ENCODE measurements at regions not wholly inside any gene's neighbourhood (a gene's known extent, or its start where the extent isn't known, plus 50 kb on each side); places are given as distances from the start of the nearest gene placed in this dataset.

- WGBS, 5 donors, result 70 to 82% (median 79%) methylated on average over 15 of the region's 15 CpGs
- H3K27ac ChIP-seq, result no peak overlapping the region
- intact Hi-C loops (cut with DNase I; ENCODE audit: low total_unique reads), result no loop called here
- peaks cover 0 to 6% (median 0%) of the 10 kb centered on the region in 7 donors for H3K27me3 ChIP-seq (replicated peaks in 1 of 7)
- H3K9me3 ChIP-seq, result no peaks in the 10 kb centered on the region
- DNase-seq, result no peak
- H3K36me3 ChIP-seq, result no peaks in the 10 kb centered on the region
- H3K4me1 ChIP-seq, result no peaks in the 10 kb centered on the region
- H3K4me3 ChIP-seq, result no peak overlapping the region
- TF ChIP-seq POLR2AphosphoS5 (IDR thresholded peaks at IDR 0.05) (no peak), CTCF (IDR thresholded peaks at IDR 0.05 in 8 of 11, conservative IDR thresholded peaks at IDR 0.05 in 3 of 11) (no peak), POLR2A (IDR thresholded peaks at IDR 0.05) (no peak)
These were observed 265.1 kb upstream of the CDYL start for GRCh38 chr6:4510906-4511640.

GRCh38 chr6:4510317-4510716 lies 265.9 kb upstream of the CDYL start:
- Histone ChIP-seq H3K9me3 (no peaks in the 10 kb centered on the region), H3K4me3 (no peak overlapping the region), H3K27me3 (replicated peaks in 1 of 7) (peaks cover 0 to 6% (median 0%) of the 10 kb centered on the region in 7 donors), H3K36me3 (no peaks in the 10 kb centered on the region), H3K4me1 (no peaks in the 10 kb centered on the region), H3K27ac (no peak overlapping the region)
- intact Hi-C loops (cut with DNase I; ENCODE audit: low total_unique reads), result no loop called here
- 85 to 95% (median 91%) methylated on average over 6 of the region's 6 CpGs for WGBS, 5 donors
- TF ChIP-seq POLR2A (IDR thresholded peaks at IDR 0.05) (no peak), POLR2AphosphoS5 (IDR thresholded peaks at IDR 0.05) (no peak), CTCF (IDR thresholded peaks at IDR 0.05 in 8 of 11, conservative IDR thresholded peaks at IDR 0.05 in 3 of 11) (no peak)
- DNase-seq, result no peak

GRCh38 chr6:4509506-4509905 lies 266.7 kb upstream of the CDYL start:
- Histone ChIP-seq H3K4me3 (no peak overlapping the region), H3K4me1 (no peaks in the 10 kb centered on the region), H3K27me3 (replicated peaks in 1 of 7) (peaks cover 0 to 6% (median 0%) of the 10 kb centered on the region in 7 donors), H3K9me3 (no peaks in the 10 kb centered on the region), H3K36me3 (no peaks in the 10 kb centered on the region), H3K27ac (no peak overlapping the region)
- TF ChIP-seq POLR2AphosphoS5 (IDR thresholded peaks at IDR 0.05), result no peak
- TF ChIP-seq CTCF (IDR thresholded peaks at IDR 0.05 in 8 of 11, conservative IDR thresholded peaks at IDR 0.05 in 3 of 11), result no peak
- no peak for TF ChIP-seq POLR2A (IDR thresholded peaks at IDR 0.05)
- intact Hi-C loops (cut with DNase I; ENCODE audit: low total_unique reads), result no loop called here
- WGBS, 5 donors, result 82 to 95% (median 90%) methylated on average over 3 of the region's 3 CpGs
- DNase-seq, result no peak

GRCh38 chr6:4506792-4507191 lies 269.4 kb upstream of the CDYL start:
- Histone ChIP-seq H3K9me3 (no peaks in the 10 kb centered on the region), H3K36me3 (no peaks in the 10 kb centered on the region), H3K27me3 (replicated peaks in 1 of 7) (peaks cover 0 to 6% (median 0%) of the 10 kb centered on the region in 7 donors), H3K4me1 (no peaks in the 10 kb centered on the region), H3K27ac (no peak overlapping the region), H3K4me3 (no peak overlapping the region)
- no peak for DNase-seq
- TF ChIP-seq POLR2AphosphoS5 (IDR thresholded peaks at IDR 0.05) (no peak), POLR2A (IDR thresholded peaks at IDR 0.05) (no peak), CTCF (IDR thresholded peaks at IDR 0.05 in 8 of 11, conservative IDR thresholded peaks at IDR 0.05 in 3 of 11) (no peak)
- 38 to 66% (median 43%) methylated on average over 1 of the region's 1 CpG for WGBS, 5 donors
- intact Hi-C loops (cut with DNase I; ENCODE audit: low total_unique reads), result no loop called here

All from spleen (tissue), 11 donors.